ENCODE measurements at regions not wholly inside any gene's neighbourhood (a gene's known extent, or its start where the extent isn't known, plus 50 kb on each side); places are given as distances from the start of the nearest gene placed in this dataset.

DNA sequence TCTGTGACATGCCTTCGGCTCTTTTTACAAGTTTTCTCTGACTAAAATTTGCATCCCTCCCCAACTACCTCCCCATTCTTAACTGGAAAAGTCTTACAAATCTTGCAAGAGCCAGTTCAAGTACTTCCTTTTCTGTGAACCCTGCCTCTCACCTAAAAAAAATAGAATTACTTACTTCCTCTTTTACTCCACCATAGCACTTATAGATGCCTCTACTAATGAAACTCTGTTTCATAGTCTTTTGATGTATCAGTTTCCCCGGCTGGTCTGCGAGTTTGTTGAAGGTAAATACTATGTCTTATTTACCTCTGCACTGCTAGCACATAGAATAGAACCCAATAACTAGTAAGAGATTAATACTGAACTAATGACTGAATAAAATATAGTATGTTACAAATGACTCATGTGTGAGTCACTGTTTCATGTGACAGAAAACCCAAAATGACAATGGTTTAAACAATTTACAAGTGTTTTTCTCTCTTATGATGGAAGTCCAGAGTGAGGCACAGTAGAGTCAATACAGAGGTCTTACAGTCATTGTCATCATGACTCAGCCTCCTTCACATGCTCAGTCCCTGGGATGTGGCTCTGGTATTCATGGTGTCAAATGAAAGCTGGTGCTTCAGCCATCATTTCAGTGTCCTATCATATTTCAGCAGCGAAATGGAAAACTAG lies 393.5 kb downstream of the RSL24D1 start:
- 1% methylated on average over 4 of the region's 4 CpGs for WGBS (ENCODE audit: low lambda C conversion rate)
- ChIA-PET POLR2A (no interaction called here), CTCF (ENCODE audit: low intra/inter-chr PET ratio, low total read pairs) (no interaction called here)
- intact Hi-C loops (cut with micrococcal nuclease; ENCODE audit: unreplicated experiment) (no loop called here), in situ Hi-C loops (cut with HindIII; ENCODE audit: extremely low pct_ligation_motif_present, low pct_unique_long_range_greater_than_20kb) (no loop called here)
- Histone ChIP-seq H3K9ac (ENCODE audit: insufficient read depth, low read depth, low read length) (no peak overlapping the region), H4K20me1 (ENCODE audit: insufficient read depth, low read length) (no peaks in the 10 kb centered on the region), H3K79me2 (ENCODE audit: insufficient read depth, low read length) (no peaks in the 10 kb centered on the region), H3K4me3 (replicated peaks in 1 of 3; ENCODE audit: insufficient read depth in 1 of 3, low read depth in 2 of 3, low read length in 3 of 3) (no peak overlapping the region), H3K4me1 (ENCODE audit: insufficient read depth, low read length) (no peaks in the 10 kb centered on the region), H3K27ac (ENCODE audit: extremely low read length, insufficient read depth, low read length) (no peak overlapping the region), H3K9me3 (ENCODE audit: low read length) (peaks cover 4% of the 10 kb centered on the region), H3K36me3 (replicated peaks in 1 of 2; ENCODE audit: control insufficient read depth in 1 of 2, insufficient read depth in 2 of 2, low read length in 2 of 2) (no peaks in the 10 kb centered on the region), H3K4me2 (ENCODE audit: low read depth, low read length) (no peak overlapping the region), H3K27me3 (ENCODE audit: control insufficient read depth in 1 of 2, insufficient read depth in 2 of 2, low read length in 2 of 2) (no peaks in the 10 kb centered on the region), H2AFZ (ENCODE audit: low read length) (no peak overlapping the region)
- no peak for DNase-seq (ENCODE audit: low spot score)
- BruUV-seq (replicated peaks): no TSS peak
- 0 out of 2 replicates have a peak, but pooled peaks have one; percentile 9 for TF ChIP-seq CREB1 (IDR thresholded peaks at IDR 0.05)
- no peak for TF ChIP-seq CREB1 (CRISPR knock-in tag; IDR thresholded peaks at IDR 0.05)
- no peak for TF ChIP-seq AGO1 (IDR thresholded peaks at IDR 0.05; ENCODE audit: low read depth, low read length, poor library complexity, severe bottlenecking)
- FAIRE-seq: no peak
- ATAC-seq: no peak

GRCh38 chr15:54792526-54792925 lies 404.2 kb downstream of the RSL24D1 start:
- BruUV-seq (replicated peaks): no TSS peak
- Histone ChIP-seq H3K27ac (ENCODE audit: extremely low read length, insufficient read depth, low read length) (no peak overlapping the region), H3K9ac (ENCODE audit: insufficient read depth, low read depth, low read length) (no peak overlapping the region), H2AFZ (ENCODE audit: low read length) (no peak overlapping the region), H3K4me1 (ENCODE audit: insufficient read depth, low read length) (no peaks in the 10 kb centered on the region), H3K79me2 (ENCODE audit: insufficient read depth, low read length) (no peaks in the 10 kb centered on the region), H3K36me3 (replicated peaks in 1 of 2; ENCODE audit: control insufficient read depth in 1 of 2, insufficient read depth in 2 of 2, low read length in 2 of 2) (no peaks in the 10 kb centered on the region), H3K4me2 (ENCODE audit: low read depth, low read length) (no peak overlapping the region), H3K27me3 (ENCODE audit: control insufficient read depth in 1 of 2, insufficient read depth in 2 of 2, low read length in 2 of 2) (no peaks in the 10 kb centered on the region), H3K4me3 (replicated peaks in 1 of 3; ENCODE audit: insufficient read depth in 1 of 3, low read depth in 2 of 3, low read length in 3 of 3) (no peak overlapping the region), H3K9me3 (ENCODE audit: low read length) (no peaks in the 10 kb centered on the region), H4K20me1 (ENCODE audit: insufficient read depth, low read length) (no peaks in the 10 kb centered on the region)
- WGBS (ENCODE audit: low lambda C conversion rate): 20% methylated on average over 1 of the region's 1 CpG
- no peak for FAIRE-seq
- intact Hi-C loops (cut with micrococcal nuclease; ENCODE audit: unreplicated experiment): no loop called here
- ChIA-PET CTCF (ENCODE audit: low intra/inter-chr PET ratio, low total read pairs) (no interaction called here), POLR2A (no interaction called here)
- TF ChIP-seq ZNF614 (CRISPR knock-in tag; IDR thresholded peaks at IDR 0.05; ENCODE audit: borderline replicate concordance) (no peak), ZNF776 (CRISPR knock-in tag; IDR thresholded peaks at IDR 0.05) (no peak), EEA1 (CRISPR knock-in tag; IDR thresholded peaks at IDR 0.05; ENCODE audit: borderline replicate concordance) (no peak), ZNF800 (CRISPR knock-in tag; IDR thresholded peaks at IDR 0.05) (no peak)
- ATAC-seq: no peak
- no peak for DNase-seq (ENCODE audit: low spot score)
- in situ Hi-C loops (cut with HindIII; ENCODE audit: extremely low pct_ligation_motif_present, low pct_unique_long_range_greater_than_20kb): no loop called here

Measured in HepG2 (cell line).